Mucosa of descending colon (tissue), 3 donors: ENCODE measurements at regions not wholly inside any gene's neighbourhood (a gene's known extent, or its start where the extent isn't known, plus 50 kb on each side); places are given as distances from the start of the nearest gene placed in this dataset.
A peak's percentile ranks its signal among the peaks of the same experiment; 100 is the strongest.

ENCODE experiments used
- ATAC-seq: fragments of 200-7000 bp; cut with Tn5 transposase; one replicate; pipeline ENCODE4 v1.9.1; 2020; ENCODE audit warnings: mild to moderate bottlenecking, moderate library complexity
- DNase-seq, 3 donors: peaks; one replicate each; pipeline ENCODE4 v3.0.0-alpha.2; 2020
- H3K36me3 ChIP-seq: fragments of 200-600 bp; one replicate; pipeline ENCODE4 v1.8.0; 2021; ENCODE audit warnings: low read depth, mild to moderate bottlenecking
- H3K4me1 ChIP-seq: fragments of 200-600 bp; one replicate; pipeline ENCODE4 v1.8.0; 2021; ENCODE audit warnings: low read depth, mild to moderate bottlenecking
- H3K4me3 ChIP-seq: fragments of 200-600 bp; one replicate; pipeline ENCODE4 v1.8.0; 2021; ENCODE audit warnings: mild to moderate bottlenecking
- H3K9me3 ChIP-seq: fragments of 200-600 bp; one replicate; pipeline ENCODE4 v1.8.0; 2021; ENCODE audit warnings: mild to moderate bottlenecking
- CTCF ChIP-seq: fragments of 200-600 bp; IDR thresholded peaks from one replicate; pipeline ENCODE4 v1.8.0; 2022; ENCODE audit warnings: antibody characterized with exemption, mild to moderate bottlenecking
- intact Hi-C, 2 donors: fragments of 100-400 bp; cut with DNase I in 1 of 2; cut with micrococcal nuclease in 1 of 2; formaldehyde crosslinking; loops; one replicate each; pipeline versions ENCODE4 v1.11.0 to v1.11.1; 2022; cut with DNase I, micrococcal nuclease
- donor health status: DM: no; HTN: no; CAD: no; lungs with moderate emphysema.
- donor health status: DM: no; HTN: no; CAD: no.
- donor health status: DM: no; HTN: yes; CAD: no.

- intact Hi-C loops: no loop called here
- Histone ChIP-seq H3K4me3 (no peak overlapping the region), H3K36me3 (no peaks in the 10 kb centered on the region), H3K4me1 (peaks cover 39% of the 10 kb centered on the region), H3K9me3 (no peaks in the 10 kb centered on the region)
- no peak for TF ChIP-seq CTCF
- ATAC-seq (peak; percentile 17), DNase-seq (peak; percentile 61 to 83 (median 72))
Measured at GRCh38 chr16:85335584-85336491, 223.6 kb upstream of the CIBAR2 start.

- DNase-seq (no peak), ATAC-seq (no peak)
- intact Hi-C loops: no loop called here
- no peaks in the 10 kb centered on the region for H3K36me3 ChIP-seq
- no peak overlapping the region for H3K4me3 ChIP-seq
- no peaks in the 10 kb centered on the region for H3K9me3 ChIP-seq
- H3K4me1 ChIP-seq: peaks cover 32% of the 10 kb centered on the region
- no peak for TF ChIP-seq CTCF
Measured at GRCh38 chr16:85337910-85338637, 225.8 kb upstream of the CIBAR2 start.

GRCh38 chr16:85338638-85338982 lies 226.3 kb upstream of the CIBAR2 start:
- ATAC-seq (no peak), DNase-seq (no peak)
- Histone ChIP-seq H3K9me3 (no peaks in the 10 kb centered on the region), H3K4me3 (no peak overlapping the region), H3K36me3 (no peaks in the 10 kb centered on the region), H3K4me1 (peaks cover 27% of the 10 kb centered on the region)
- no peak for TF ChIP-seq CTCF
- intact Hi-C loops: no loop called here

GRCh38 chr16:85338989-85339685 lies 226.9 kb upstream of the CIBAR2 start:
- TF ChIP-seq CTCF: no peak
- ATAC-seq (no peak), DNase-seq (no peak)
- H3K4me3 ChIP-seq: no peak overlapping the region
- intact Hi-C loops: no loop called here
- H3K36me3 ChIP-seq: no peaks in the 10 kb centered on the region
- H3K4me1 ChIP-seq: peaks cover 22% of the 10 kb centered on the region
- H3K9me3 ChIP-seq: no peaks in the 10 kb centered on the region

GRCh38 chr16:85341972-85342695 lies 229.9 kb upstream of the CIBAR2 start:
- TF ChIP-seq CTCF: no peak
- intact Hi-C loops: no loop called here
- no peaks in the 10 kb centered on the region for H3K36me3 ChIP-seq
- H3K4me3 ChIP-seq: no peak overlapping the region
- no peaks in the 10 kb centered on the region for H3K4me1 ChIP-seq
- no peak for ATAC-seq
- DNase-seq: no peak
- no peaks in the 10 kb centered on the region for H3K9me3 ChIP-seq
